H9 (cell line): ENCODE measurements at regions not wholly inside any gene's neighbourhood (a gene's known extent, or its start where the extent isn't known, plus 50 kb on each side); places are given as distances from the start of the nearest gene placed in this dataset.

Experiments used
- DNase-seq: peaks from one replicate; pipeline ENCODE4 v3.0.0-alpha.2; 2017
- H2AFZ ChIP-seq: one replicate; pipeline ENCODE4 v1.6.1; 2013; ENCODE audit warnings: mild to moderate bottlenecking, low read length, control low read depth, moderate library complexity
- H2AK5ac ChIP-seq: 2 replicates; pipeline ENCODE4 v1.6.1; 2013; ENCODE audit warnings: low read length, control low read depth, mixed read lengths; ENCODE audit not compliant: insufficient read length
- H2BK120ac ChIP-seq: one replicate; pipeline ENCODE4 v1.6.1; 2013; ENCODE audit warnings: low read depth, mild to moderate bottlenecking, low read length, control low read depth, inconsistent platforms; ENCODE audit not compliant: poor library complexity, severe bottlenecking
- H2BK12ac ChIP-seq: 2 replicates; pipeline ENCODE4 v1.6.1; 2013; ENCODE audit warnings: low read length, control low read depth, mixed read lengths, low read depth; ENCODE audit not compliant: insufficient read length
- H2BK15ac ChIP-seq: 2 replicates; pipeline ENCODE4 v1.6.1; 2013; ENCODE audit warnings: low read depth, low read length, control low read depth
- H2BK20ac ChIP-seq: one replicate; pipeline ENCODE4 v1.6.1; 2013; ENCODE audit warnings: low read depth, mild to moderate bottlenecking, low read length, control low read depth, inconsistent platforms; ENCODE audit not compliant: poor library complexity, severe bottlenecking
- H2BK5ac ChIP-seq: 2 replicates; pipeline ENCODE4 v1.6.1; 2013; ENCODE audit warnings: low read length, control low read depth, mixed read lengths; ENCODE audit not compliant: insufficient read length
- H3K14ac ChIP-seq: 2 replicates; pipeline ENCODE4 v1.6.1; 2013; ENCODE audit warnings: low read length, control low read depth; ENCODE audit not compliant: insufficient read depth
- H3K18ac ChIP-seq: 2 replicates; pipeline ENCODE4 v1.6.1; 2013; ENCODE audit warnings: low read depth, mild to moderate bottlenecking, mixed read lengths, low read length, control low read depth; ENCODE audit not compliant: insufficient read length
- H3K23ac ChIP-seq: 2 replicates; pipeline ENCODE4 v1.6.1; 2013; ENCODE audit warnings: low read length, control low read depth, mixed read lengths, low read depth; ENCODE audit not compliant: insufficient read length
- H3K23me2 ChIP-seq: 2 replicates; pipeline ENCODE4 v1.6.1; 2013; ENCODE audit warnings: low read depth, mild to moderate bottlenecking, mixed read lengths, low read length, control low read depth; ENCODE audit not compliant: insufficient read length, poor library complexity, severe bottlenecking
- H3K27ac ChIP-seq: 2 replicates; pipeline ENCODE4 v1.5.1; 2013; ENCODE audit warnings: low read length, control low read depth, mixed read lengths, low read depth; ENCODE audit not compliant: insufficient read length
- H3K27me3 ChIP-seq: 2 replicates; pipeline ENCODE4 v1.6.1; 2013; ENCODE audit warnings: low read length, control low read depth, inconsistent platforms; ENCODE audit not compliant: insufficient read depth
- H3K4ac ChIP-seq: 2 replicates; pipeline ENCODE4 v1.6.1; 2013; ENCODE audit warnings: low read depth, mild to moderate bottlenecking, control low read depth, inconsistent platforms, low read length, moderate library complexity
- H3K4me1 ChIP-seq: 2 replicates; pipeline ENCODE4 v1.6.1; 2013; ENCODE audit warnings: low read length, control low read depth, inconsistent platforms; ENCODE audit not compliant: insufficient read depth
- H3K4me2 ChIP-seq: 2 replicates; pipeline ENCODE4 v1.6.1; 2013; ENCODE audit warnings: low read length, control low read depth, mixed read lengths; ENCODE audit not compliant: insufficient read length, insufficient read depth
- H3K56ac ChIP-seq: 2 replicates; pipeline ENCODE4 v1.6.1; 2013; ENCODE audit warnings: low read depth, mild to moderate bottlenecking, mixed read lengths, low read length, control low read depth; ENCODE audit not compliant: insufficient read length
- H3K79me1 ChIP-seq: 2 replicates; pipeline ENCODE4 v1.6.1; 2013; ENCODE audit warnings: low read depth, mild to moderate bottlenecking, moderate library complexity, low read length, control low read depth, inconsistent platforms; ENCODE audit not compliant: insufficient read depth, poor library complexity, severe bottlenecking
- H3K79me2 ChIP-seq: 2 replicates; pipeline ENCODE4 v1.6.1; 2013; ENCODE audit warnings: low read length, control low read depth, inconsistent platforms; ENCODE audit not compliant: insufficient read depth
- H3K9ac ChIP-seq: 2 replicates; pipeline ENCODE4 v1.6.1; 2013; ENCODE audit warnings: low read length, control low read depth, mixed read lengths; ENCODE audit not compliant: insufficient read length; ENCODE audit errors: extremely low read depth
- H3K9me3 ChIP-seq: one replicate; pipeline ENCODE4 v1.6.1; 2013; ENCODE audit warnings: low read depth, low read length, inconsistent platforms; ENCODE audit not compliant: control insufficient read depth
- H3T11ph ChIP-seq: one replicate; pipeline ENCODE4 v1.6.1; 2013; ENCODE audit warnings: mild to moderate bottlenecking, low read length, control low read depth, inconsistent platforms
- H4K20me1 ChIP-seq: one replicate; pipeline ENCODE4 v1.6.1; 2013; ENCODE audit not compliant: control insufficient read depth, insufficient read length, insufficient read depth
- H4K5ac ChIP-seq: 2 replicates; pipeline ENCODE4 v1.6.1; 2013; ENCODE audit warnings: low read depth, mild to moderate bottlenecking, mixed read lengths, low read length, control low read depth; ENCODE audit not compliant: insufficient read length
- H4K8ac ChIP-seq: replicated peaks from 2 replicates; pipeline ENCODE4 v1.6.1; 2013; ENCODE audit warnings: low read length, control low read depth, mixed read lengths, low read depth; ENCODE audit not compliant: insufficient read length
- H4K91ac ChIP-seq: 2 replicates; pipeline ENCODE4 v1.6.1; 2013; ENCODE audit warnings: low read depth, mild to moderate bottlenecking, moderate library complexity, mixed read lengths, low read length, control low read depth; ENCODE audit not compliant: insufficient read length
- H3K27ac Mint-ChIP-seq, 3 experiments: 2 replicates in 2 of 3; 3 replicates in 1 of 3; pipeline ENCODE4 v1.8.0; 2020 to 2021; ENCODE audit warnings: mixed read lengths in 3 of 3, mild to moderate bottlenecking in 1 of 3, moderate library complexity in 1 of 3
- H3K27me3 Mint-ChIP-seq: 2 replicates; pipeline ENCODE4 v1.8.0; 2021; ENCODE audit warnings: low read depth, mild to moderate bottlenecking, moderate library complexity, mixed read lengths
- H3K36me3 Mint-ChIP-seq, 3 experiments: 2 replicates in 2 of 3; 3 replicates in 1 of 3; pipeline ENCODE4 v1.8.0; 2020 to 2021; ENCODE audit warnings: low read depth in 3 of 3, mixed read lengths in 3 of 3; ENCODE audit not compliant: insufficient read depth in 1 of 3
- H3K4me1 Mint-ChIP-seq, 2 experiments: 2 replicates each; pipeline ENCODE4 v1.8.0; 2020; ENCODE audit warnings: mixed read lengths in 2 of 2
- H3K4me3 Mint-ChIP-seq, 2 experiments: 2 replicates in 1 of 2; 3 replicates in 1 of 2; pipeline ENCODE4 v1.8.0; 2020 to 2021; ENCODE audit warnings: mild to moderate bottlenecking in 2 of 2, mixed read lengths in 2 of 2, moderate library complexity in 1 of 2
- H3K9me3 Mint-ChIP-seq, 2 experiments: 2 replicates in 1 of 2; 3 replicates in 1 of 2; pipeline ENCODE4 v1.8.0; 2020; ENCODE audit warnings: mild to moderate bottlenecking in 2 of 2, mixed read lengths in 2 of 2, moderate library complexity in 1 of 2
- CTCF ChIP-seq: fragments of 200-600 bp; sonication (generic); conservative IDR thresholded peaks from 3 replicates; pipeline ENCODE4 v1.8.0; 2021; ENCODE audit warnings: antibody characterized with exemption, mild to moderate bottlenecking
- WGBS: extraction: QIAGEN DNeasy Blood & Tissue Kit; methylation state at CpG from one replicate; pipeline ENCODE4 v1.1.7; 2013; ENCODE audit warnings: missing lambda C conversion rate, low lambda C conversion rate, mixed read lengths; ENCODE audit not compliant: insufficient read length; ENCODE audit errors: extremely low coverage; 5-methylcytosine and 5-hydroxymethylcytosine counted together

- WGBS = no CpG with 5 or more reads among the region's 3 CpGs
These were observed 318.8 kb downstream of the SMAD2 start for GRCh38 chr18:47611649-47612048.

More at GRCh38 chr18:47611649-47612048, 318.8 kb downstream of the SMAD2 start:
- Histone ChIP-seq H3K23me2 (no peaks in the 10 kb centered on the region), H2BK15ac (no peak overlapping the region), H3K56ac (no peak overlapping the region), H3K9ac (no peak overlapping the region), H2BK20ac (no peak overlapping the region), H4K8ac (no peak overlapping the region), H2BK120ac (no peak overlapping the region), H3K27ac (no peak overlapping the region), H3K79me2 (no peaks in the 10 kb centered on the region), H3K4ac (no peak overlapping the region), H2BK12ac (no peak overlapping the region), H3K79me1 (no peaks in the 10 kb centered on the region), H2AK5ac (no peak overlapping the region), H3T11ph (no peak overlapping the region), H3K4me1 (0 out of 2 replicates have a peak, but pooled peaks cover 3% of the 10 kb centered on the region), H3K14ac (no peak overlapping the region), H4K5ac (no peak overlapping the region), H3K27me3 (no peaks in the 10 kb centered on the region), H4K91ac (no peak overlapping the region), H3K4me2 (no peak overlapping the region), H2BK5ac (no peak overlapping the region), H2AFZ (no peak overlapping the region), H3K9me3 (no peaks in the 10 kb centered on the region), H4K20me1 (no peaks in the 10 kb centered on the region), H3K18ac (no peak overlapping the region), H3K23ac (no peak overlapping the region)
- Mint-ChIP-seq H3K4me1 (peaks cover 9% of the 10 kb centered on the region in 2 experiments), H3K4me3 (no peak overlapping the region), H3K27me3 (no peaks in the 10 kb centered on the region), H3K27ac (no peak overlapping the region), H3K9me3 (peaks cover 0 to 5% of the 10 kb centered on the region in 2 experiments; a peak in 4 of 5 replicates), H3K36me3 (peaks cover 0 to 7% (median 3%) of the 10 kb centered on the region in 3 experiments; a peak in 3 of 7 replicates)
- TF ChIP-seq CTCF = no peak
- no peak for DNase-seq
